ENCODE measurements at regions not wholly inside any gene's neighbourhood (a gene's known extent, or its start where the extent isn't known, plus 50 kb on each side); places are given as distances from the start of the nearest gene placed in this dataset.

DNA sequence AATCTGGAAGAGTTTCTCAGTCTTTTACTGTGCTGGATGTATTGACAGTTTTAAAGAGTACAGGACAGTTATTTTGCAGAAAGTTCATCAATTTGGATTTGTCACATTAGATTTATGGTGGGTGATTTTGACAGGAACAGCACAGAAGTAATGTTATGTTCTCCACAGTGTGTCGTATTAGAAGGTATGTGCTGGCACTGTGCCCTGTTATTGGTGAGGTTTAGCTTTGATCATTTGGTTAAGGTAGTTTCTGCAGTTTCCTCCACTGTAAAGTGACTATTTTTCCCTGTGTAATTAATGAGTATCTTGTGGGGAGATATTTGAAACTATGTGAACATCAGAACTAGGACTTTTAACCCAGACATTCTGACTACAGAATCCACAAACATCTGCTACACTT lies 308.5 kb upstream of the TBX3 start:
- BruUV-seq (replicated peaks), result no TSS peak
- no peaks in the 10 kb centered on the region for H4K20me1 ChIP-seq (ENCODE audit: insufficient read depth)

GRCh38 chr12:114990381-114990780 lies 306.4 kb upstream of the TBX3 start:
- DNase-seq (ENCODE audit: low read depth, low spot score), result no peak
- CTCF ChIA-PET, result no interaction called here
- Histone ChIP-seq H4K20me1 (ENCODE audit: insufficient read depth) (no peaks in the 10 kb centered on the region), H3K4me1 (ENCODE audit: control insufficient read depth in 1 of 2, insufficient read depth in 2 of 2, low read length in 2 of 2) (no peaks in the 10 kb centered on the region), H3K9ac (ENCODE audit: low read length) (no peak overlapping the region), H3K4me2 (ENCODE audit: low read length) (no peak overlapping the region), H3K27me3 (ENCODE audit: insufficient read depth, low read length) (0 out of 2 replicates have a peak, but pooled peaks cover 5% of the 10 kb centered on the region), H3K9me2 (ENCODE audit: insufficient read depth) (no peaks in the 10 kb centered on the region), H3K9me3 (ENCODE audit: control insufficient read depth in 1 of 2, insufficient read depth in 1 of 2, low read depth in 1 of 2, low read length in 2 of 2) (0 out of 4 replicates have a peak, but pooled peaks cover 0 to 3% of the 10 kb centered on the region in 2 experiments), H3K79me2 (ENCODE audit: insufficient read depth, low read length) (no peaks in the 10 kb centered on the region), H3K4me3 (replicated peaks in 1 of 2; ENCODE audit: low read depth in 1 of 2, low read length in 2 of 2) (no peak overlapping the region), H3K36me3 (ENCODE audit: control insufficient read depth in 1 of 2, insufficient read depth in 2 of 2, low read length in 2 of 2) (no peaks in the 10 kb centered on the region), H3K27ac (ENCODE audit: low read depth, low read length) (no peak overlapping the region), H2AFZ (ENCODE audit: low read depth, low read length, poor library complexity, severe bottlenecking) (no peak overlapping the region)
- RAD21 ChIA-PET (ENCODE audit: low non-redundant PET in 1 of 2, low total read pairs in 2 of 2, uncharacterized antibody in 2 of 2, unreplicated experiment in 2 of 2), result no interaction called here
- ATAC-seq, result no peak
- no TSS peak for BruUV-seq (replicated peaks)
- no peak for TF ChIP-seq EZH2 (IDR thresholded peaks at IDR 0.05)
- intact Hi-C loops (cut with micrococcal nuclease), result no loop called here
- POLR2A ChIA-PET, result no interaction called here

More for the DNA sequence above, 308.5 kb upstream of the TBX3 start:
- Histone ChIP-seq H3K4me2 (ENCODE audit: low read length) (no peak overlapping the region), H3K9me2 (ENCODE audit: insufficient read depth) (no peaks in the 10 kb centered on the region), H3K4me3 (replicated peaks in 1 of 2; ENCODE audit: low read depth in 1 of 2, low read length in 2 of 2) (no peak overlapping the region), H3K27me3 (ENCODE audit: insufficient read depth, low read length) (no peaks in the 10 kb centered on the region), H3K4me1 (ENCODE audit: control insufficient read depth in 1 of 2, insufficient read depth in 2 of 2, low read length in 2 of 2) (no peaks in the 10 kb centered on the region), H3K36me3 (ENCODE audit: control insufficient read depth in 1 of 2, insufficient read depth in 2 of 2, low read length in 2 of 2) (no peaks in the 10 kb centered on the region), H3K9ac (ENCODE audit: low read length) (no peak overlapping the region), H3K79me2 (ENCODE audit: insufficient read depth, low read length) (no peaks in the 10 kb centered on the region), H3K27ac (ENCODE audit: low read depth, low read length) (no peak overlapping the region), H3K9me3 (ENCODE audit: control insufficient read depth in 1 of 2, insufficient read depth in 1 of 2, low read depth in 1 of 2, low read length in 2 of 2) (0 out of 4 replicates have a peak, but pooled peaks cover 0 to 9% of the 10 kb centered on the region in 2 experiments), H2AFZ (ENCODE audit: low read depth, low read length, poor library complexity, severe bottlenecking) (no peak overlapping the region)
- ChIA-PET POLR2A (no interaction called here), CTCF (no interaction called here), RAD21 (ENCODE audit: low non-redundant PET in 1 of 2, low total read pairs in 2 of 2, uncharacterized antibody in 2 of 2, unreplicated experiment in 2 of 2) (no interaction called here)
- no peak for TF ChIP-seq EZH2phosphoT487 (IDR thresholded peaks at IDR 0.05; ENCODE audit: borderline replicate concordance)
- no peak for ATAC-seq
- DNase-seq (ENCODE audit: low read depth, low spot score), result no peak
- intact Hi-C loops (cut with micrococcal nuclease), result no loop called here

- ChIA-PET CTCF (no interaction called here), POLR2A (no interaction called here), RAD21 (ENCODE audit: low non-redundant PET in 1 of 2, low total read pairs in 2 of 2, uncharacterized antibody in 2 of 2, unreplicated experiment in 2 of 2) (no interaction called here)
- H3K9me3 ChIP-seq (ENCODE audit: control insufficient read depth in 1 of 2, insufficient read depth in 1 of 2, low read depth in 1 of 2, low read length in 2 of 2), result no peaks in the 10 kb centered on the region
- no peak overlapping the region for H3K9ac ChIP-seq (ENCODE audit: low read length)
- no peaks in the 10 kb centered on the region for H3K9me2 ChIP-seq (ENCODE audit: insufficient read depth)
- 0 out of 2 replicates have a peak, but pooled peaks cover 6% of the 10 kb centered on the region for H3K27me3 ChIP-seq (ENCODE audit: insufficient read depth, low read length)
- H3K79me2 ChIP-seq (ENCODE audit: insufficient read depth, low read length), result no peaks in the 10 kb centered on the region
- no TSS peak for BruUV-seq (replicated peaks)
- H3K4me1 ChIP-seq (ENCODE audit: control insufficient read depth in 1 of 2, insufficient read depth in 2 of 2, low read length in 2 of 2), result no peaks in the 10 kb centered on the region
- no peak for DNase-seq (ENCODE audit: low read depth, low spot score)
- no peak overlapping the region for H3K4me2 ChIP-seq (ENCODE audit: low read length)
- no peak overlapping the region for H2AFZ ChIP-seq (ENCODE audit: low read depth, low read length, poor library complexity, severe bottlenecking)
- H4K20me1 ChIP-seq (ENCODE audit: insufficient read depth), result no peaks in the 10 kb centered on the region
- H3K27ac ChIP-seq (ENCODE audit: low read depth, low read length), result no peak overlapping the region
- intact Hi-C loops (cut with micrococcal nuclease), result no loop called here
- no peak for ATAC-seq
- H3K36me3 ChIP-seq (ENCODE audit: control insufficient read depth in 1 of 2, insufficient read depth in 2 of 2, low read length in 2 of 2), result no peaks in the 10 kb centered on the region
- H3K4me3 ChIP-seq (replicated peaks in 1 of 2; ENCODE audit: low read depth in 1 of 2, low read length in 2 of 2), result no peak overlapping the region
- TF ChIP-seq ZFX (IDR thresholded peaks at IDR 0.05), result no peak
- TF ChIP-seq EZH2phosphoT487 (IDR thresholded peaks at IDR 0.05; ENCODE audit: borderline replicate concordance), result no peak
- no peak for TF ChIP-seq SIN3A (IDR thresholded peaks at IDR 0.05; ENCODE audit: low read depth)
- TF ChIP-seq RAD21 (IDR thresholded peaks at IDR 0.05; ENCODE audit: low read depth), result no peak
- TF ChIP-seq ELF1 (IDR thresholded peaks at IDR 0.05; ENCODE audit: borderline replicate concordance, low read depth), result no peak
- TF ChIP-seq, protein P1, sequence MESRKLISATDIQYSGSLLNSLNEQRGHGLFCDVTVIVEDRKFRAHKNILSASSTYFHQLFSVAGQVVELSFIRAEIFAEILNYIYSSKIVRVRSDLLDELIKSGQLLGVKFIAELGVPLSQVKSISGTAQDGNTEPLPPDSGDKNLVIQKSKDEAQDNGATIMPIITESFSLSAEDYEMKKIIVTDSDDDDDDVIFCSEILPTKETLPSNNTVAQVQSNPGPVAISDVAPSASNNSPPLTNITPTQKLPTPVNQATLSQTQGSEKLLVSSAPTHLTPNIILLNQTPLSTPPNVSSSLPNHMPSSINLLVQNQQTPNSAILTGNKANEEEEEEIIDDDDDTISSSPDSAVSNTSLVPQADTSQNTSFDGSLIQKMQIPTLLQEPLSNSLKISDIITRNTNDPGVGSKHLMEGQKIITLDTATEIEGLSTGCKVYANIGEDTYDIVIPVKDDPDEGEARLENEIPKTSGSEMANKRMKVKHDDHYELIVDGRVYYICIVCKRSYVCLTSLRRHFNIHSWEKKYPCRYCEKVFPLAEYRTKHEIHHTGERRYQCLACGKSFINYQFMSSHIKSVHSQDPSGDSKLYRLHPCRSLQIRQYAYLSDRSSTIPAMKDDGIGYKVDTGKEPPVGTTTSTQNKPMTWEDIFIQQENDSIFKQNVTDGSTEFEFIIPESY (IDR thresholded peaks at IDR 0.05; ENCODE audit: extremely low read depth, insufficient replicate concordance, low read length), result no peak
- TF ChIP-seq, protein P2, sequence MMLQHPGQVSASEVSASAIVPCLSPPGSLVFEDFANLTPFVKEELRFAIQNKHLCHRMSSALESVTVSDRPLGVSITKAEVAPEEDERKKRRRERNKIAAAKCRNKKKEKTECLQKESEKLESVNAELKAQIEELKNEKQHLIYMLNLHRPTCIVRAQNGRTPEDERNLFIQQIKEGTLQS (IDR thresholded peaks at IDR 0.05), result no peak
These were observed 302.9 kb upstream of the TBX3 start for GRCh38 chr12:114986849-114987248.

Measured in HCT116 (cell line).